ENCODE measurements at regions not wholly inside any gene's neighbourhood (a gene's known extent, or its start where the extent isn't known, plus 50 kb on each side); places are given as distances from the start of the nearest gene placed in this dataset.

- no peak for TF ChIP-seq CTCF (IDR thresholded peaks at IDR 0.05; ENCODE audit: borderline replicate concordance, extremely low read depth, low read length, poor library complexity, severe bottlenecking)
- TF ChIP-seq EZH2 (IDR thresholded peaks at IDR 0.05; ENCODE audit: borderline replicate concordance, low read depth, low read length, severe bottlenecking): no peak
Measured at GRCh38 chr3:104031598-104031997, 1335.1 kb upstream of the ALCAM start.
